HuH-7.5 (cell line): ENCODE measurements at regions not wholly inside any gene's neighbourhood (a gene's known extent, or its start where the extent isn't known, plus 50 kb on each side); places are given as distances from the start of the nearest gene placed in this dataset.

Experiments
- DNase-seq: peaks from one replicate; pipeline ENCODE4 v3.0.0; 2011; ENCODE audit warnings: low spot score

DNA sequence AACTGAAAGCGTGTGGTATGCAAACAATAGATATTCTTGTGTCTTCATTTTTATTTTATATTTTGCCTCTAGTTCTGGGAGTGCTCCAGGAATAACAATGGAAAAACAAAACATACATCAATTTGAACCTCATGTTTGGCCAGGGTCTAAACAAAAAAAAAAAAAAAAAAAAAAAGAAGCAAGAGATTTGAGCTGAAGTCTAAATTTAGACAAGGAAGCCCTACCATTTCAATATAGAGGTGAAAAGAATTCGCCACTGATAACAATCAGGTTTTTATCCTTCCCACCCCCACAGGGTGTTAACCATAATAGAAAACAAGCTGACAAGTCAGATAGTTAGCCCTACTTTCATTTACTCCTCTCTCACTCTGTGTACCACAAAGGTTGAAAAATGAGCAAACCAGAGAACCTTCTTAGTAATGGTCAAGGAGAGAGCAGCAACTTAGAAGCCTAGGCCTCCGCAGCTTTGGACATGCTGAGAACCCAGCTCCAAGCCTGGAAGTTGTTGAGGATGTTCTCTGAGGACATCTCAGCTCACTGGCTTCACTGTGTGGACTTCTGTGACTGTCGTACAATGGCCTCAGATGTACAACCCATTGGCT lies 118.2 kb upstream of the HMHB1 start:
- no peak for DNase-seq

- DNase-seq: no peak
These were observed 119.6 kb upstream of the HMHB1 start for GRCh38 chr5:143692342-143692741.

- DNase-seq: no peak
These were observed 120.0 kb upstream of the HMHB1 start for GRCh38 chr5:143691945-143692290.

DNA sequence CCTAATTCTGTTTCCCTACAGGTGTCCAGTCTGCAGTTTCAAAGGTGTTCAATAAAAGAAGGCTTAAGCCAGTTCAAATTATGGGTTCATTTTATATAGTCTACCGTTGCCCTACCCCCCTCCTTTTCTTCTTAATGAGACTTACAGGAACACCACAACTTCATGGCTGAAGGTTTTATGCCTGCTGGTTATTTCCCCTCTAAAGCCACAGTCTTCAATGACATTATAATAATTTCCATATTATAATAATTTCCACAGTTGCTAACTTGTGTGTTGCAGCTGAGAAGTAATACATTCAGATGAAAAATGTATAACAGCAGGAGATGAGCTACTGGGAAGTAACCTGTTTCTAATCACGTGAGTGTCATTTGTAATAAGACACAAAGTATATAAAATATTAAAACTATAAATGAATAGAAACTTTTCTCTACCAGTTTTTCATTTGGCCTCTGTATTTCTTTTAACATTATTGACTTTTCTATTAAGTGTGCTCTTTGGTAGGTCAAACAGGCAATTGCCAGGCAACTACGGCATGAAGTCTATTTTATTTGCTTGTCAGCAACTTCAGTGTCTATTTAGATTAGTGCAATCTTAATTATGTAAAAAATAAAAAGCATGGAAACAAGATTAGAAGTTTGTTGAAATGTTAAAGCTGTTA lies 120.5 kb upstream of the HMHB1 start:
- DNase-seq: no peak

- DNase-seq: no peak
These were observed 124.4 kb upstream of the HMHB1 start for GRCh38 chr5:143687604-143688003.

DNA sequence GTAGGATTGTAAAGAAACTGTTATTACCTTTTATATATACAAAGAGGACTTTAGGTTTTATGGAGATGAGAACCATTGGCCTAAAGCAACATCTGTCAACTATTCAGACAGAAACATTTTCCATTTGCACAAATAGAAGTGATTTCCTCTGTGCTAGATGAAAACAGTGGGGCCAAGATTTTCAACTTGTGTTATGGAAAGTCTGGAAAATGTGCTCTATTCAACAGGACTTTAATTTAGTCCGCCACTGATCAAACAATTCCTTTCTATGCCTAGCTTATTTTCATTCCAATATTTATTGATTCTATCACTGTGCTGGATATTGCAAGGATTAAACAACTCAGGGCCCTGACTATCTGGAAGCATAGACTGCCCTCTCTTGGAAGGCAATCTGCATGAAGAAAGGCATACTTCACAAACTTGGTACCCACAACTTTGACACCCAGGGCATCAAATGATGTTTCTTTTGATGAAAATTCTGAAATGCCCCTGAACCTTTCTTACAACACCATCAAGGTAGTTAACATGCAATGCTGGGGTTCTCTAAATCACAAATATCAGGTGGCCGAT lies 126.6 kb upstream of the HMHB1 start:
- no peak for DNase-seq

GRCh38 chr5:143683459-143683858 lies 128.5 kb upstream of the HMHB1 start:
- no peak for DNase-seq

GRCh38 chr5:143682929-143683386 lies 129.0 kb upstream of the HMHB1 start:
- no peak for DNase-seq

GRCh38 chr5:143682246-143682905 lies 129.6 kb upstream of the HMHB1 start:
- DNase-seq: no peak

DNA sequence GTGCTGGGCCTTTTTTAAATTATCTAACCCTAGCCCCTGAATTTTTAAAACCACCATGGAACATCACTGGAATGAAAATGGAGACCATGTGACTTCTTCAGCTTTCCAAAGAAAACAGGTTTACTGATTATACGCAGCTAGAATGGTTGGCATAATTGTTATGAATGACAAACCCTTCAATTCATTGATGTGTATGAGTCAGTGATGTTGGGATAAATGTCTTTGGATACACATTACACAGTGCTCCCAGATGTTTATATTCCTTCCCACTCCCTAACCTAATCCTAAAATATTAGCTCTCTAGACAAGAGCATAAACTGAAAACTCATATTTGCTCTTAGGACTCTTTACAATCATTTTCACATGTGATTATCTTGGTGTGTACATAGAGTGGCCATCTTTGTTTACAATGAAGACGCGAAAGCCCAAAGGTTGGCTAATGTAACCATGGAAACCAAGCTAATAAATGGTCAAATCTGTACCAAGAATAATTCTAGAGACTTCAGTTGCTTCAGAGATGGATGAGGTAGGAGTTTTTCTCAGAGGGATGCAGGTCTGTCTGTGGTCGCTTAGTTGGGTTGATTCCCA lies 131.2 kb upstream of the HMHB1 start:
- DNase-seq: no peak

- no peak for DNase-seq
These were observed 132.2 kb upstream of the HMHB1 start for GRCh38 chr5:143679777-143680176.

DNA sequence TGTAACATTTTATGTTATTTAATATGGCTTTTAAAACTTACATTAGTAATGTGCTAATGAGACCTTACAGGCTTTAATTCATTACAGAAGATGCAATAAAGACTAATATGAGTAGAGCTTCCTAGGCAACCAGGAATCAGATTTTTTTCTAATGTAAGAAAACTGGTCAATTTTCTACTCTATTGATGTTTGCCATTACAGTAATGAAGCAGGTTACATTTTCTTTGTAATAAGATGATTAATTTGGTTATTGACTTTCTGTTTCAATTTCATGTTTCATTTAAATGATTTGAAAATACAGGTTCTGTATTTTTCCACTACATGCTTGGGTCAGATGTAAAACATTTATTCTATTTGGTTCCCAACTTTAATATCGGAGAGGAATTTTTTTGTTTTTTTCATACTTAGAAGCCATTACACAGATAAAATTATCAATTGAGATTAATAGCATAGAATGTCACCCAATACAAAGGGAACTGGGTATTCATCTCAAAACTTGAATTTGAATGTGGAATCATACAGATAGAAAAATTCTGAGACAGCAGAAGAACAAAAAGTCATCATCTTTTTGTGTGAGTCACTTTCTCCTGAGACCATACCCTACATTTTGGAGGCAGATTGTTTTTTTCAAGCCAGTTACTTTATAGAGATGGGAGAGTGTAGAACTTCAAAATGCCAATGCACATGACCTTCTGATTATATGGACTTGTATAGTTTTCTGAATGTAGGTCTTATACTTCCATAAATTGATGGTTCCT lies 133.6 kb upstream of the HMHB1 start:
- DNase-seq: no peak

GRCh38 chr5:143677403-143677802 lies 134.6 kb upstream of the HMHB1 start:
- no peak for DNase-seq

- DNase-seq: no peak
These were observed 135.2 kb upstream of the HMHB1 start for GRCh38 chr5:143676802-143677201.

DNA sequence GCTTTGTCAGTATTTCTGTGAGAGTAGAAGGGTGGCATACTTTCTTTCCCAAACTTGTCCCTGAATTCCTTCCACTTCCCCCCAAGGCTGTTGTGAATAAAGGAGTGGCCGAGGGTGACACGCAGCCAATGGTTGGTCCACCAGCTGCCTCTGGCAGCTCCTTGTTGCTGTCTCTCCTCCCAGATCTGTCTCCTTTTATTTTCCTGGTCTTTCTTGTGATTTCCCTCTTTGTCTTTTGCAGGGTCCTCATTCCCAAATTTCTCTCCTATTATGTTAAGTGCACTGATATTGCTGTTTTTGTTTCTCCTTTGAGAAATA lies 137.5 kb upstream of the HMHB1 start:
- DNase-seq: no peak

DNA sequence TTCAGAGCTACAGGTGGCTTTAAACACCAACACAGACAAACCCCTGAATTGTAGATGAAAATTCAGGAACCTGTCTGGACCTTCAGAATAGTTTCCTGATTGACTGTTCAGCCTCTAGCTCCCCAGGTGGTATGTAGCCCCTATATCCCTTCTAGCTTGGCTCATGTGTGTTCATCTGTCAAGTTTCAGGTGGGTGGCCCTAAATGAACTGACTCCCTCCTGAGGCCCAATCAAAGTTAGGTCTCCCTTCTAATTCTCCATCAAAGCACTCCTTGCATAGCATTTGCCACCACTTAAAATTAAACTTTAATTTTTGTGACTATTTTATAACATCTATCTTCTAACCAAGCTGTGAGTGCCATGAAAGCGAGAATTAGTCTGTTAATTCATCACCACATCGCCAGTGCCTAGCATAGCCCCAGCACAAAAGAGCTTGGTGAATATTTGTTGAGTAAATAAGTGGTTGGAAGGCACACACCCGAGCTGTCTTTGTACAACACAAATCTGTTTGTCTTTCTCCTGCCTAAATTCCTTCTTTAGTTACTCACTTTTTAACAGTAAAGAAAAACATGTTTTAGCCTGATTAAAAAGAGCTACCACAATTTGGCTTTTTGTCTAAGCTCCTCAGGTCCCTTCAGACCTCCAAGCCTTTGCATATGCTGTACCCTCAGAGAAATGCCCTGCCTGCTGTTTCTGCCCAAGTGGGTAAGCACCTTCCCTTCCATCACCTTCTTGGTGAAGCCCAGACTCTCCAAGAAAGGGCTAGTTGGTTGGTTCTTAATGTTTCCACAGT lies 138.1 kb upstream of the HMHB1 start:
- DNase-seq: no peak

- DNase-seq: no peak
These were observed 139.2 kb upstream of the HMHB1 start for GRCh38 chr5:143672806-143673205.

DNA sequence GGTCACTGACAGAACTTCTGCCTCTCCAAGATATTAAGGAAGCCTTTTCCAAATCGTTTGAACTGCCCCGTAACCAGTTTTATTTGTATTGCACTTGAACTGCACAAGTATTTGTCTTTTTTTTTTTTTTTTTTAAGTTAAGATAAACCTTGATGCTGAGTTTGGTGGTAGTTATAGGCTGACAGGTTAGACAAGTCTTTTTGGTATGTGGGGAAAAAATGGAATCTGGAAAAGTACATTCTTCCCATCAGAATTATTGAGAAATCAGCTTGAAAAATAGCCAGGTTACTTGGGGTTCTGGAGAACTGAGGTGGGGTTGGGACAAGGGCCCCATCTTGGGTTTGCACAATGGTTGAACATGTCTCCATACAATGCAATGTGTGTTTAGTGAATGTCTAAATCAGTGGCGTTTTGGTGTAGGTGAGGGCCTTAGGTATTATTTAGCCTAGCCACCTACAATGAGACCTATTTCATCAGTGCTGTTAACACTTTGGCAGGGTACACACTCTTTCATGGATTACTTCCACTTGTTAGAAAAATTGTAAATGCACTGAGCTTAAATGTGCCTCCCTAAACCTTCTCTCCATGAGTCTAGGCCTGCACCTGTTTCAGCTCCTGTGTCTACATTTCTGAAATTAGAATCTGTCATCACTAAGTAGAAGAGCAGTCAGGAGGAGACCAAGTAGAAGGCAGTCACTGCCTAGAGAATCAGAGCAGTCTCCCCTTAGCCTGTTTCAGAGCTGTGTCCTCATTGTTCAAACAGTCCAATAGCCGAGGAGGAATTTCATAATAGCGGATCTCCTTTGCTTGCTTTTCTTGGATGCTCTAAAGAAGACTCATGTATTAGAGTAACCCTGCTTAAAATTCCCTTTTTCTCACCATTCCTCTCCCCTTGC lies 140.0 kb upstream of the HMHB1 start:
- no peak for DNase-seq

- DNase-seq: no peak
These were observed 140.9 kb upstream of the HMHB1 start for GRCh38 chr5:143671021-143671420.

GRCh38 chr5:143665866-143666265 lies 146.1 kb upstream of the HMHB1 start:
- no peak for DNase-seq
